Fibroblast of the aortic adventitia (primary cell): ENCODE measurements at regions not wholly inside any gene's neighbourhood (a gene's known extent, or its start where the extent isn't known, plus 50 kb on each side); places are given as distances from the start of the nearest gene placed in this dataset.

Source experiments
- DNase-seq: peaks from one replicate; pipeline ENCODE4 v3.0.0-alpha.2; 2010; ENCODE audit warnings: low read depth
- H3K4me3 ChIP-seq: 2 replicates; pipeline ENCODE4 v1.5.1; 2011; ENCODE audit warnings: low read depth, mild to moderate bottlenecking, control low read depth, low read length, moderate library complexity
- CTCF ChIP-seq: IDR thresholded peaks from 2 replicates; pipeline ENCODE4 v1.5.1; 2011; ENCODE audit warnings: mild to moderate bottlenecking, low read length, control low read depth, inconsistent platforms; ENCODE audit not compliant: insufficient read depth

GRCh38 chrX:131703646-131704045, 159.8 kb downstream of the OR13H1 start:
- no peak overlapping the region for H3K4me3 ChIP-seq
- TF ChIP-seq CTCF: no peak
- DNase-seq: no peak

- peak overlapping the region; percentile 68 for H3K4me3 ChIP-seq
- peak; percentile 49 for TF ChIP-seq CTCF
- DNase-seq: peak; percentile 96
Measured at GRCh38 chrX:131704136-131704695, 160.3 kb downstream of the OR13H1 start.

GRCh38 chrX:131709553-131709952, 165.7 kb downstream of the OR13H1 start:
- DNase-seq: no peak
- no peak for TF ChIP-seq CTCF
- no peak overlapping the region for H3K4me3 ChIP-seq

GRCh38 chrX:131711478-131711867, 167.6 kb downstream of the OR13H1 start:
- TF ChIP-seq CTCF: no peak
- DNase-seq: no peak
- peak overlapping the region; percentile 45 for H3K4me3 ChIP-seq

GRCh38 chrX:131723646-131724045, 179.8 kb downstream of the OR13H1 start:
- TF ChIP-seq CTCF: no peak
- no peak overlapping the region for H3K4me3 ChIP-seq
- DNase-seq: no peak

GRCh38 chrX:131724292-131724691, 180.4 kb downstream of the OR13H1 start:
- H3K4me3 ChIP-seq: no peak overlapping the region
- no peak for DNase-seq
- TF ChIP-seq CTCF: no peak

GRCh38 chrX:131725001-131725654, 181.3 kb downstream of the OR13H1 start:
- no peak for DNase-seq
- no peak overlapping the region for H3K4me3 ChIP-seq
- no peak for TF ChIP-seq CTCF
